ENCODE measurements at regions not wholly inside any gene's neighbourhood (a gene's known extent, or its start where the extent isn't known, plus 50 kb on each side); places are given as distances from the start of the nearest gene placed in this dataset.

- no peak for TF ChIP-seq CTCF (conservative IDR thresholded peaks at IDR 0.05 in 1 of 2, IDR thresholded peaks at IDR 0.05 in 1 of 2; ENCODE audit: extremely low read depth in 1 of 2, insufficient read depth in 1 of 2, low read depth in 1 of 2, low read length in 2 of 2)
- no peak for TF ChIP-seq EZH2 (IDR thresholded peaks at IDR 0.05; ENCODE audit: borderline replicate concordance, low read length)
These were observed 312.2 kb downstream of the BTBD3 start for GRCh38 chr20:12229891-12230290.
